ENCODE measurements at regions not wholly inside any gene's neighbourhood (a gene's known extent, or its start where the extent isn't known, plus 50 kb on each side); places are given as distances from the start of the nearest gene placed in this dataset.

GRCh38 chr20:24253321-24253720 lies 216.1 kb upstream of the SYNDIG1 start:
- no peak for TF ChIP-seq CTCF (conservative IDR thresholded peaks at IDR 0.05)
- Mint-ChIP-seq H3K4me1 (no peaks in the 10 kb centered on the region), H3K4me3 (no peak overlapping the region), H3K27ac (no peak overlapping the region), H3K36me3 (ENCODE audit: low read depth) (no peaks in the 10 kb centered on the region), H3K27me3 (ENCODE audit: insufficient read depth) (peaks cover 6% of the 10 kb centered on the region), H3K9me3 (no peaks in the 10 kb centered on the region)
- no peak for DNase-seq
- Histone ChIP-seq H3K36me3 (ENCODE audit: control insufficient read depth, insufficient read depth, low read length) (no peaks in the 10 kb centered on the region), H3K4me1 (ENCODE audit: control insufficient read depth, insufficient read depth, low read length) (no peaks in the 10 kb centered on the region), H3K9me3 (ENCODE audit: control insufficient read depth, low read length) (no peaks in the 10 kb centered on the region), H3K27me3 (ENCODE audit: control insufficient read depth, insufficient read depth, low read length, poor library complexity, severe bottlenecking) (no peaks in the 10 kb centered on the region), H3K27ac (ENCODE audit: low read depth, low read length) (no peak overlapping the region), H3K4me3 (ENCODE audit: low read length) (no peak overlapping the region), H3K9ac (ENCODE audit: extremely low read depth, low read length, poor library complexity, severe bottlenecking) (no peak overlapping the region)
- WGBS, 2 experiments (ENCODE audit: insufficient coverage in 1 of 2, insufficient read length in 1 of 2) = 82 to 97% methylated on average over 6 of the region's 6 CpGs

GRCh38 chr20:24245094-24245493 lies 224.3 kb upstream of the SYNDIG1 start:
- Histone ChIP-seq H3K4me1 (ENCODE audit: control insufficient read depth, insufficient read depth, low read length) (no peaks in the 10 kb centered on the region), H3K27me3 (ENCODE audit: control insufficient read depth, insufficient read depth, low read length, poor library complexity, severe bottlenecking) (no peaks in the 10 kb centered on the region), H3K36me3 (ENCODE audit: control insufficient read depth, insufficient read depth, low read length) (no peaks in the 10 kb centered on the region), H3K4me3 (ENCODE audit: low read length) (no peak overlapping the region), H3K9me3 (ENCODE audit: control insufficient read depth, low read length) (peaks cover 5% of the 10 kb centered on the region), H3K9ac (ENCODE audit: extremely low read depth, low read length, poor library complexity, severe bottlenecking) (no peak overlapping the region), H3K27ac (ENCODE audit: low read depth, low read length) (no peak overlapping the region)
- no peaks in the 10 kb centered on the region for H3K36me3 Mint-ChIP-seq (ENCODE audit: low read depth)
- WGBS, 2 experiments (ENCODE audit: insufficient coverage in 1 of 2, insufficient read length in 1 of 2) = 82 to 88% methylated on average over 2 of the region's 2 CpGs
- H3K27ac Mint-ChIP-seq = no peak overlapping the region
- no peak for DNase-seq
- TF ChIP-seq CTCF (conservative IDR thresholded peaks at IDR 0.05) = no peak
- no peak overlapping the region for H3K4me3 Mint-ChIP-seq
- peaks cover 8% of the 10 kb centered on the region for H3K27me3 Mint-ChIP-seq (ENCODE audit: insufficient read depth)
- H3K9me3 Mint-ChIP-seq = peaks cover 8% of the 10 kb centered on the region
- H3K4me1 Mint-ChIP-seq = no peaks in the 10 kb centered on the region

- H3K27ac Mint-ChIP-seq = no peak overlapping the region
- no peak overlapping the region for H3K4me3 Mint-ChIP-seq
- H3K4me1 Mint-ChIP-seq = no peaks in the 10 kb centered on the region
- 86 to 90% methylated on average over 3 to 4 of the region's 4 CpGs for WGBS, 2 experiments (ENCODE audit: insufficient coverage in 1 of 2, insufficient read length in 1 of 2)
- Histone ChIP-seq H3K9ac (ENCODE audit: extremely low read depth, low read length, poor library complexity, severe bottlenecking) (no peak overlapping the region), H3K4me3 (ENCODE audit: low read length) (no peak overlapping the region), H3K27me3 (ENCODE audit: control insufficient read depth, insufficient read depth, low read length, poor library complexity, severe bottlenecking) (no peaks in the 10 kb centered on the region), H3K36me3 (ENCODE audit: control insufficient read depth, insufficient read depth, low read length) (no peaks in the 10 kb centered on the region), H3K4me1 (ENCODE audit: control insufficient read depth, insufficient read depth, low read length) (no peaks in the 10 kb centered on the region), H3K9me3 (ENCODE audit: control insufficient read depth, low read length) (no peaks in the 10 kb centered on the region), H3K27ac (ENCODE audit: low read depth, low read length) (no peak overlapping the region)
- H3K27me3 Mint-ChIP-seq (ENCODE audit: insufficient read depth) = peaks cover 8% of the 10 kb centered on the region
- peaks cover 5% of the 10 kb centered on the region for H3K9me3 Mint-ChIP-seq
- no peak for DNase-seq
- TF ChIP-seq CTCF (conservative IDR thresholded peaks at IDR 0.05) = no peak
- H3K36me3 Mint-ChIP-seq (ENCODE audit: low read depth) = no peaks in the 10 kb centered on the region
Measured at GRCh38 chr20:24242763-24243162, 226.7 kb upstream of the SYNDIG1 start.
